ENCODE measurements at regions not wholly inside any gene's neighbourhood (a gene's known extent, or its start where the extent isn't known, plus 50 kb on each side); places are given as distances from the start of the nearest gene placed in this dataset.

DNA sequence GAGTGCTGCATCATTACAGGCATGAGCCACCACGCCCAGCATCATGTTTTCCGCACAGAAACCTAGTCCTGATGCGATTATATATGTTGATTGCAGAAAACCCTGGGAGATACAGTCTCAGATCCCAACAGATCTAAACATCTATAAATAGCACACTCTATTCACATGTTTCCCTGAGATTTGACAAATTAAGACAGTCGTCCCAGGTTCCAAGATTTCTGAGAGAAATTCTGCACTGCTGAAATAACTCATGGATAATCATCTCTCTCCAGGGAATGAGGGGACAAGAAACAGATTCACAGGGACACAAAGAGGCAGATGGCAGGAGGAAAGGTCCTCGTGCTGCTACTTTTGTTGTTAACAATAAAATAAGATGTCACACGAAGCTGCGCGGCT is 393.1 kb upstream of the CELF2 start:
- no peak for TF ChIP-seq CTCF (IDR thresholded peaks at IDR 0.05)
- no peak for TF ChIP-seq EZH2phosphoT487 (IDR thresholded peaks at IDR 0.05)
- no peak for TF ChIP-seq EZH2 (IDR thresholded peaks at IDR 0.05)
- H4K20me1 ChIP-seq (ENCODE audit: low read depth): no peaks in the 10 kb centered on the region
- no peaks in the 10 kb centered on the region for H3K36me3 Mint-ChIP-seq
- H3K9me3 ChIP-seq (ENCODE audit: low read depth): no peaks in the 10 kb centered on the region
- H3K9ac ChIP-seq: no peak overlapping the region
- no peaks in the 10 kb centered on the region for H3K36me3 ChIP-seq
- no peak overlapping the region for H3K27ac ChIP-seq
- H3F3A ChIP-seq (ENCODE audit: low read depth): no peaks in the 10 kb centered on the region
- H3K27me3 ChIP-seq: no peaks in the 10 kb centered on the region
- H3K4me1 ChIP-seq: no peaks in the 10 kb centered on the region
- H2AFZ ChIP-seq (replicated peaks): no peak overlapping the region
- no peak overlapping the region for H3K4me2 ChIP-seq
- H3K9me3 Mint-ChIP-seq: no peaks in the 10 kb centered on the region
- H3K4me1 Mint-ChIP-seq: peaks cover 25% of the 10 kb centered on the region
- H3K79me2 ChIP-seq (ENCODE audit: low read depth): no peaks in the 10 kb centered on the region
- no peak overlapping the region for H3K4me3 ChIP-seq
- H3K27ac Mint-ChIP-seq: no peak overlapping the region
- peaks cover 9% of the 10 kb centered on the region for H3K27me3 Mint-ChIP-seq (ENCODE audit: insufficient read depth, low read depth)
- no peak for DNase-seq (ENCODE audit: low spot score)
- no peak overlapping the region for H3K4me3 Mint-ChIP-seq

- Histone ChIP-seq H3K4me1 (peaks cover 6% of the 10 kb centered on the region), H4K20me1 (ENCODE audit: low read depth) (no peaks in the 10 kb centered on the region), H3K27ac (no peak overlapping the region), H3K27me3 (no peaks in the 10 kb centered on the region), H3K4me2 (no peak overlapping the region), H3K79me2 (ENCODE audit: low read depth) (no peaks in the 10 kb centered on the region), H3F3A (ENCODE audit: low read depth) (no peaks in the 10 kb centered on the region), H3K36me3 (no peaks in the 10 kb centered on the region), H3K9me3 (ENCODE audit: low read depth) (no peaks in the 10 kb centered on the region), H2AFZ (replicated peaks) (no peak overlapping the region), H3K4me3 (no peak overlapping the region), H3K9ac (no peak overlapping the region)
- TF ChIP-seq CTCF (IDR thresholded peaks at IDR 0.05) (no peak), EZH2phosphoT487 (IDR thresholded peaks at IDR 0.05) (no peak), EZH2 (IDR thresholded peaks at IDR 0.05) (no peak)
- Mint-ChIP-seq H3K9me3 (no peaks in the 10 kb centered on the region), H3K27me3 (ENCODE audit: insufficient read depth, low read depth) (peaks cover 9% of the 10 kb centered on the region), H3K36me3 (no peaks in the 10 kb centered on the region), H3K27ac (no peak overlapping the region), H3K4me1 (peaks cover 32% of the 10 kb centered on the region), H3K4me3 (no peak overlapping the region)
- DNase-seq (ENCODE audit: low spot score): no peak
Measured at GRCh38 chr10:10625491-10625890, 392.2 kb upstream of the CELF2 start.

GRCh38 chr10:10626734-10627133 is 390.9 kb upstream of the CELF2 start:
- H3K27ac ChIP-seq: no peak overlapping the region
- H3K79me2 ChIP-seq (ENCODE audit: low read depth): no peaks in the 10 kb centered on the region
- H3K27me3 ChIP-seq: no peaks in the 10 kb centered on the region
- no peak overlapping the region for H3K4me2 ChIP-seq
- Mint-ChIP-seq H3K27ac (no peak overlapping the region), H3K9me3 (no peaks in the 10 kb centered on the region), H3K27me3 (ENCODE audit: insufficient read depth, low read depth) (peaks cover 5% of the 10 kb centered on the region), H3K36me3 (no peaks in the 10 kb centered on the region), H3K4me3 (no peak overlapping the region), H3K4me1 (peaks cover 44% of the 10 kb centered on the region)
- no peak overlapping the region for H3K4me3 ChIP-seq
- H4K20me1 ChIP-seq (ENCODE audit: low read depth): no peaks in the 10 kb centered on the region
- TF ChIP-seq CTCF (IDR thresholded peaks at IDR 0.05): no peak
- DNase-seq (ENCODE audit: low spot score): no peak
- H3K4me1 ChIP-seq: peaks cover 8% of the 10 kb centered on the region
- no peak overlapping the region for H2AFZ ChIP-seq (replicated peaks)
- H3K9ac ChIP-seq: no peak overlapping the region
- no peaks in the 10 kb centered on the region for H3F3A ChIP-seq (ENCODE audit: low read depth)
- no peaks in the 10 kb centered on the region for H3K36me3 ChIP-seq
- H3K9me3 ChIP-seq (ENCODE audit: low read depth): no peaks in the 10 kb centered on the region

- no peaks in the 10 kb centered on the region for H3F3A ChIP-seq (ENCODE audit: low read depth)
- no peaks in the 10 kb centered on the region for H4K20me1 ChIP-seq (ENCODE audit: low read depth)
- H2AFZ ChIP-seq (replicated peaks): no peak overlapping the region
- peaks cover 5% of the 10 kb centered on the region for H3K27me3 Mint-ChIP-seq (ENCODE audit: insufficient read depth, low read depth)
- no peaks in the 10 kb centered on the region for H3K36me3 ChIP-seq
- no peak overlapping the region for H3K27ac Mint-ChIP-seq
- H3K79me2 ChIP-seq (ENCODE audit: low read depth): no peaks in the 10 kb centered on the region
- no peak for DNase-seq (ENCODE audit: low spot score)
- TF ChIP-seq EZH2phosphoT487 (IDR thresholded peaks at IDR 0.05) (no peak), CTCF (IDR thresholded peaks at IDR 0.05) (no peak), EZH2 (IDR thresholded peaks at IDR 0.05) (no peak)
- no peak overlapping the region for H3K4me3 Mint-ChIP-seq
- H3K9me3 Mint-ChIP-seq: no peaks in the 10 kb centered on the region
- no peaks in the 10 kb centered on the region for H3K27me3 ChIP-seq
- H3K9me3 ChIP-seq (ENCODE audit: low read depth): no peaks in the 10 kb centered on the region
- no peak overlapping the region for H3K9ac ChIP-seq
- H3K36me3 Mint-ChIP-seq: no peaks in the 10 kb centered on the region
- no peak overlapping the region for H3K27ac ChIP-seq
- no peak overlapping the region for H3K4me2 ChIP-seq
- H3K4me1 ChIP-seq: peaks cover 15% of the 10 kb centered on the region
- no peak overlapping the region for H3K4me3 ChIP-seq
- peaks cover 51% of the 10 kb centered on the region for H3K4me1 Mint-ChIP-seq
Measured at GRCh38 chr10:10627414-10627813, 390.3 kb upstream of the CELF2 start.

Data from neural progenitor cell (in vitro differentiated cells).